Glomerular visceral epithelial cell (primary cell): ENCODE measurements at regions not wholly inside any gene's neighbourhood (a gene's known extent, or its start where the extent isn't known, plus 50 kb on each side); places are given as distances from the start of the nearest gene placed in this dataset.

ENCODE experiments used
- DNase-seq: peaks from one replicate; pipeline ENCODE4 v3.0.0-alpha.2; 2016; ENCODE audit errors: extremely low spot score

- DNase-seq: peak; percentile 20
These were observed 199.7 kb downstream of the KATNAL1 start for GRCh38 chr13:30107521-30108136.

DNA sequence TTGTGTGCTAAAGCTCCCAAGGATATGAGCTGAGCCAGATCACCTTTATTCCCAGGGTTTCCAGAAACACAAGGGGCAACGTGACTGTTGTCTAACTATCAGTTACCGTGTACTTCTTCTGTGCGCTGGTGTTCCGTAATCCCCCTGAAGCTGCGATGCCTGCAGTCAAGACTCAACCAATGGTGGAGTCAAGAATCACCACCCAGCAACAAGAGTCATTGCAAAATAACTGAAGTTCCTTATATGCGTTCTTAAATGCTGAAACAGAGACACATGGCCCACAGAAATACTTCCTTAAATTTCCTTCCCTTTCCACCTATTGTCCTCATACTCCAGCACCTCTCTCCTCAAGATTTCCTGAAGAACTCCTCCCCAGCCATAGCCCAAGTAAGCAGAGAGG is 200.2 kb downstream of the KATNAL1 start:
- no peak for DNase-seq

DNA sequence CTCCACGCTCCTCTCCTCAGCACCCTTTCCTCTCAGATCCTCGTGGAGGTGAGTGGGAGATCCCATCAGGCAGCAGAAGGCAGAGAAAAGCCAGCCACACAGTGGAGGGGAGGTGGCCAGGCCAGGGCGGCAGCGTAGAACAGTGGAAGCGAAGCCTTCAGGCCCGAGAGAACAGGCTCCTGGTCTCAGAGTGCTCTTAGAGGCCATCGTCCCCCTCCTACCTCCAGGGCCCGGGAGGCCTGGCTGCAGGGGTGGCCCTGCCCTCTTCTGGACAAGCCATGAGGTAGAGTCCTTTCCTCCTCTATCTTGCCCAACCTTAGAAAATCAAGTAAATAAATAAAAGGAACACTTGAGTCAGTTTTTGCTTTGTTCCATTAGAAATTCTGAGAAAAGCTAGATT is 202.0 kb downstream of the KATNAL1 start:
- no peak for DNase-seq

DNA sequence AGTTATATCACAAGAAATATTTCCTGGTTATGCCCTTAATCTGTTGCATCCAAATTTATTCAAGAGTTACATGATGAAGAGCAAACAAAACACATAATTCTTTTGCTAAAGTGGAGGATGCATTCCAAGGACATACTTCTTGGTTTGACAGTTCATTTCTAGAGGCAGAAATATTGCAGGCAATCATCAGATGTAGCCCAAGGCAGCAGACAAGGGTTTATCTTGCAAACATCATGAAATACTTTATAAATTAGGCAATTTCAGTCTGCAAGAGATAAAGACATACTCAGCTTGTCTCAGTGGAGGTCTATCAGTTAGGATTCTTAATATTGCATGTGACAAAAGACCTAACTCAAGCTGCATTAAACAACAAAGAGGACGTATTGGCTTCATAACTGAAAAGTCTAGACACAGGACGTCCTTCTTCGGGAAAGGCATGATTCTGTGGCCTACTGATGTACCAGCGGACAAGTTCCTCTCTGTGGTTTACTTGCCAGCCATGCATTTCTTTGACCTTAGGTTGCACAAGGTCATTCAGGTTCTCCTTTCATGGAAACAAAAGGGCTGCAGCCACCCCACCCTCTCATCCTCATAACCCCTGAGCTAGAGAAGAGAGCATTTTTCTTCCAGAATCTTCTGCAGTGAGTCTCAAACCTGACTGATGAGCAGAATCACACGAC is 204.1 kb downstream of the KATNAL1 start:
- no peak for DNase-seq

- DNase-seq: no peak
These were observed 207.1 kb downstream of the KATNAL1 start for GRCh38 chr13:30100226-30100625.

GRCh38 chr13:30097701-30098100 is 209.7 kb downstream of the KATNAL1 start:
- no peak for DNase-seq

DNA sequence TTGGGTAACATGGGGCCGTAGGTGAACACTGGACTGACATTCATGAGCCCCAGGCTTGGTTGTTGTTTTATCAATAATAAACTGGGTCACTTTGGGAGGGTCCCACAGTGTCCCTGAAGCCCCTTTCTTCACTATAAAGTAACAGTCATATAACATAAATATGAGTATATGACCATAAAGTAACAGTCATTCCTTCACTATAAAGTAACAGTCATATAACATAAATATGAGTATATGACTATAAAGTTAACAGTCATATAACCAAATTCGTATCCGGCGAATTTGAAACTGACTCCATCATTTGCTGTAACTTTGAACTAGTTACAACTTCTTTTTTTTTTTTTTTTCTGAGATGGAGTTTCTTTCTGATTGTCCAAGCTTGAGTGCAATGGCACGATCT is 210.3 kb downstream of the KATNAL1 start:
- no peak for DNase-seq

DNA sequence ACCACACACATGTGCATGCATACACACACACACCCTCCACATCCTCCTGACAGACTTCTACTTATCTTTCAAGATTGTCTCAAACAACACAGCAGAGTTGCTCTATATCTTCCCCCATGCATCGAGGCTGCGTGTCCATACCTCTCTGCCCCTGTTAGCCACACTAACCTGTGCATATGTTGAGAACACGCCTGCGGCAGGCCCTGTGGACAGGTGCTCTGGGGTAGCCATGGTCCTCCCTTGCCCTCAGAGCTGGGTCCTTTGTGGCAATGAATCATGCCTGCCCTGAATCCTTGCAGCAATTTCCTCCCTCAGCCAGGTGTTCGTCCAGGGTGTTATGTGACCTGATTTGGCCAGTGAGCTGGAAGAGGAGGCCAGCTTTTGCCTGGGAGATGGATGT is 213.3 kb downstream of the KATNAL1 start:
- DNase-seq: no peak

DNA sequence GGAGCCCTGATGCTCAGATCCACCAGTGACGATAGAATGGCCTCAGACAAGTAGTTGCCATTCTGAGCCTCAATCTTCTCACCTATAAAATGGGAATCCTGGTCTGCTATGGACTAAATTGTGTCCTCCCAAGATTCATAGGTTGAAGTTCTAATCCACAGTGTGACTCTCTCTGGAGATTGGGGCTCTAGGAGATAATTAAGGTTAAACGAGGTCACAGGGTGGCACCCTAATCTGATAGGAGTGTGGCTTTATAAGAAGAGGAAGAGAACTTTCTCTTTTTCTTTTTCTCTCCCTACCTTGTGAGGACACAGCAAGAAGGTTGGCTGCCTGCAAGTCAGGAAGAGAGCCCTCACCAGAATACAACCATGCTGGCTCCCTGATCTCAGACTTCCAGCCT is 214.1 kb downstream of the KATNAL1 start:
- no peak for DNase-seq

- no peak for DNase-seq
These were observed 215.7 kb downstream of the KATNAL1 start for GRCh38 chr13:30091691-30092090.

DNA sequence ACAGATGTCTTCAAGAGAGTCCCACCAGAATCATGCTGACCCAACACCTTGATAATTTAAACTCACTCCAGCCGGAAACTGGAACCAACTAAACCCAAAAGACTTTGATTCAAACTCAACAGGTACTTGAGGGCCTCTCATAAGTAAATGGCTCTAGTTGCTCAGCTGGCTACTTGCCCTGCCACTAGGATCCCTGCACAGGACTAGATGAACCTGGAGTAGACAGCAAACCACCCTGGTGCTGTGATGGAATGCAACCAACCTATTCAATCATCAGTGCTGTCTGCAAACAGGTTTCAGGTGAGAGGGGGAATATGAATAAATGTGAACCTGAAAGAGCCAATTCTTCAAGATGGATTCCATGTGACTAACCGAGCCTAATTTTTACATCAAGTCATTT is 216.3 kb downstream of the KATNAL1 start:
- DNase-seq: no peak

GRCh38 chr13:30088312-30088855 is 219.0 kb downstream of the KATNAL1 start:
- DNase-seq: no peak

DNA sequence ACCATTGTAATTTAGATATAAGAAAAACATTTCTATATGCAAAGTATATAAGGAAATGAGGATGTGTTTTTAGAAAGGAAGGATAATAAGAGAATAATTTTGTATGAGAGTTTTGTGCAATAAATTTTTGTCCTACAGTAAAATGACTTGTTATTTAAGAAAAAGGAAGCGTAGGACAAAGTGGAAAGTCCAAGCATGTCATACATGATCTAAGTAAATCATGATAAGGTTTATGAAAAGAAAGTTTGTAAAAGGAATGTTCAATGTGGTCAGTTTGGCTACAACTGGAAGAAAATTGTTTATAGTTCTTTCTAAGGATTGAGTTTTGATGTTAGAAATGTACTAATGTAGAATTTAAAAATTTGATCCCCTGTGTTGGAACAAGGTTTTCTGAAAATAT is 222.3 kb downstream of the KATNAL1 start:
- DNase-seq: no peak

GRCh38 chr13:30082391-30082790 is 225.0 kb downstream of the KATNAL1 start:
- DNase-seq: no peak

GRCh38 chr13:30081331-30081730 is 226.0 kb downstream of the KATNAL1 start:
- DNase-seq: no peak

DNA sequence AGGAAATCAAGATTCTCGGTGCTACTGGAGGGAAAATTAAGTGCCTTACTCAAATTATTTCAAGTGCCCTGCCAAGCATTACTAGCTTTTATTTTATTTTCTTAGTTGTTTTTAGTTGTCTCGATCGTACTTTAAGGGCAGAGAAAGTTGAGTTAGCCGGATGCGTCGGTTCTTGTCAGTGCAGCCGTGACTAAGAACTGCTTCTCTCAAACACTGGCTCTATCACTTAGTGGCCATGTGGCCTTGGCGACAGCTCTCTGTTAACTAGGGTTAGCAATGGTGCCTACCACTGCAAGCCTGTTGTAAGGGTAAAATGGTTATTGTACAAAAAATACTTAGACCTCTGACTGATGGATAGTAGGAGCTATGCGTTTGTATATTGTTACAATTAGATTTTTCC is 227.8 kb downstream of the KATNAL1 start:
- DNase-seq: no peak

DNA sequence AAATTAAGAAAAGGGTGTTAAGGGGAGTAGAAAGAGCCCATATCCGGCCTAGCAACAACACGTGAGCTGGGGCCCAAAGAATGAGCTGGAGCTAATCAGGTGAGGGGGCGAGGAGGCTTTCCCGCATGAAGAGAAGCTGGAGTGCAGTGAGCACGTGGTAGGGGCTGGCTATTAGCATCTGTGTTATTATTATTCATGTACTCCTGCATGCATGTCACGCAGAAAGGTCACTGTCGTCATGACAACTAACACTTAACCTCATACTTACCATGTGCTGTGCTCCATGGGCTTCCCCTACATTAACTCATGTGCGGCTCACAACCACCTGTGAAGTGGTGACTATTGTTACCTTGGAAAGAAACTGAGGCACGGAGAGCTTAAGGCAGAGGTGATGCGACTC is 227.6 kb upstream of the UBL3 start:
- no peak for DNase-seq

GRCh38 chr13:30077240-30077735 is 226.9 kb upstream of the UBL3 start:
- DNase-seq: no peak

DNA sequence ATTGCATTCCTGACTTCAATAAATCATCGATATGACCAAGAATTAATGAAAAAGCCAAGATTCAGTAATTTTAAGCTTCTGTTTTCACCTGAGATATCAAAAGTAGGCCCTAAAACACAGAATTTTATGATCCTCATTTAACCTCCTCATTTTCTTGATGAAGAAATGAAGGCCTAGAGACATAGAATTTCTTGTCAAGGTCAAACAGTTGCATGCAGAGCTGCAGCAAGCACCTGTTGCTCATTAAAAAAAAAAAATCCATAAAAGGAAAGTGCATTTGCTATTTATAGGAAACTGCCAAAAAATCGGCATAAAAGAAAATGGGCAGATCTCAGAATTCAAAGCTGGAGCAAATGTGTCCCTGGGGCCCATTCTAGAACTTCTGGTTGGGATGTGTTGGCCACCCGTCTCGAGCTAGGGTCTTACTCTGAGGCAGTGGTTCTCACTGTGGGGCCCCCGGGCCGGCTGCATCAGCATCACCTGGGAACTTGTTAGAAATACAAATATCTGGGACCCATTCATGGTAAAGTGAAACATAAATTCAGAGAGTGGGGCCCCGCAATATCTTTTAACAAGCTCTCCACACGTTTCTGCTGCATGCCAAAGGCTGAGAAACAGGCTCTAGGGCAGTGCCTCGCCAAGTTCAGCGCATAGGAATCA is 224.7 kb upstream of the UBL3 start:
- no peak for DNase-seq

GRCh38 chr13:30074431-30074830 is 224.0 kb upstream of the UBL3 start:
- no peak for DNase-seq

DNA sequence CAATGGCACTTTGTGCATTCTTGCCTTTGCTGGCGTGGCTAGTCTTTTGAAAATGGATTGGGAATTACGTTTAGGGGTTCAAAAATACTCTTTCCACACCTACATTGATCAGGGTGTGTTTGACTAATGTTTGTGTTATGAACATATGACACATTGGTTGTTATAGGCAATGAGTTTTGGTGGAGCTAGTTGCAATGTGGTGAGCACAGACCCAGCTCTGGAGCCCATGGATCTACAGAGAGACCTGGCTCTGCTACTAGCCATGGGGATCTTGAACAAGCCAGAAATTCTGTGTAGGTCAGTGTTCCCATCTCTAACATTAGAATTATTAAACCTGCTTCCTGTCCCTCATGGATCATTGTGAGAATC is 222.4 kb upstream of the UBL3 start:
- no peak for DNase-seq

DNA sequence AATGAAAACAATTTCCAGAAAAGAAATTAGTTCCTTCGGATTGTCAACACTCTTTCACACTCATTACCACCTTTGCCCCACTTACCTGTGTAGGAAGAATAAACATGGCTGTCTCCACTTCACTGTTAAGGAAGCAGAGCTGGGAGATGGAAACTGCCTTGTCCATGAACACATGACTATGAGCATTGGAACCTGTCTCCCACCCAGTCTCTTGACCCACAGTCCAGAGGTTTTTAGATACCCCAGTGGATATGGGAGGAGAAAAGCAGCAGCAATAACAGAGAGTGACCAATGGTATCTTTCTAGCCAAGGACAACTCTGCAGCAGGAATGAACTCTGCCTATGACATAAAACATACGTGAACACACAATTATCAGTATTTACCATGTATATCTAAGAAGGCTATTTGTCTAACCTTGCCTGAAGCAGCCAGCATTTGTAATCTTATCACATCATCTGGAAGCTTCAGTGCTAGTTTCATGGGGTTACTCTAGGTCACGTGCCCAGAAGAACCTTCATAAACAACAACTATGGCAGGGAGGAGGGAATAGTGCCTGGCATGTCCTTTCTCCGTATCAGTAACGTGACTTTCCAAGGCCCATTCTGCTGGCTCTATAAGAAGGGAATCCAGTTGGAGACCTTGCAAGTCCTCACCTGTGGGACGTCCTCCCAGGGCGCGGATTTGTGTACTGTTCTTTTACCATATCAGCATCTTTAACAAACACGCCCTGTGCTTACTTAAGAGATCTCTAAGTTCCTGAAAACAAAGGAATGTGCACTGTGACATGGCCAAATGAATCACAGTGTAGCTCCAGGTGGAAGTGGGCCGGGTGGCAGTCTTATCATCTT is 221.8 kb upstream of the UBL3 start:
- no peak for DNase-seq
